ENCODE measurements at regions not wholly inside any gene's neighbourhood (a gene's known extent, or its start where the extent isn't known, plus 50 kb on each side); places are given as distances from the start of the nearest gene placed in this dataset.

- DNase-seq (ENCODE audit: low spot score) = no peak
- H3K9ac ChIP-seq (ENCODE audit: low read depth in 1 of 2, low read length in 2 of 2) = no peak overlapping the region
- no peaks in the 10 kb centered on the region for H3K27me3 ChIP-seq (ENCODE audit: control insufficient read depth in 4 of 4, insufficient read depth in 4 of 4, low read length in 3 of 4)
- H3K27ac ChIP-seq (ENCODE audit: low read depth in 1 of 2, low read length in 2 of 2) = no peak overlapping the region
- WGBS = 80% methylated on average over 1 of the region's 1 CpG
- H3K9me3 ChIP-seq (ENCODE audit: control insufficient read depth in 4 of 4, low read length in 3 of 4) = no peaks in the 10 kb centered on the region
- no peaks in the 10 kb centered on the region for H3K36me3 ChIP-seq (ENCODE audit: control insufficient read depth in 4 of 4, insufficient read depth in 3 of 4, low read depth in 1 of 4, low read length in 3 of 4)
- TF ChIP-seq RAD21 (IDR thresholded peaks at IDR 0.05) (no peak), YY1 (IDR thresholded peaks at IDR 0.05) (no peak), HNF4A (conservative IDR thresholded peaks at IDR 0.05) (no peak), GABPA (IDR thresholded peaks at IDR 0.05 in 1 of 2, conservative IDR thresholded peaks at IDR 0.05 in 1 of 2) (no peak), MAX (IDR thresholded peaks at IDR 0.05) (no peak), CTCF (IDR thresholded peaks at IDR 0.05; ENCODE audit: low read depth, low read length, missing input control) (no peak), TAF1 (conservative IDR thresholded peaks at IDR 0.05) (no peak), FOXA2 (IDR thresholded peaks at IDR 0.05) (no peak), NR2F2 (IDR thresholded peaks at IDR 0.05) (no peak)
- TF ChIP-seq, protein P1, sequence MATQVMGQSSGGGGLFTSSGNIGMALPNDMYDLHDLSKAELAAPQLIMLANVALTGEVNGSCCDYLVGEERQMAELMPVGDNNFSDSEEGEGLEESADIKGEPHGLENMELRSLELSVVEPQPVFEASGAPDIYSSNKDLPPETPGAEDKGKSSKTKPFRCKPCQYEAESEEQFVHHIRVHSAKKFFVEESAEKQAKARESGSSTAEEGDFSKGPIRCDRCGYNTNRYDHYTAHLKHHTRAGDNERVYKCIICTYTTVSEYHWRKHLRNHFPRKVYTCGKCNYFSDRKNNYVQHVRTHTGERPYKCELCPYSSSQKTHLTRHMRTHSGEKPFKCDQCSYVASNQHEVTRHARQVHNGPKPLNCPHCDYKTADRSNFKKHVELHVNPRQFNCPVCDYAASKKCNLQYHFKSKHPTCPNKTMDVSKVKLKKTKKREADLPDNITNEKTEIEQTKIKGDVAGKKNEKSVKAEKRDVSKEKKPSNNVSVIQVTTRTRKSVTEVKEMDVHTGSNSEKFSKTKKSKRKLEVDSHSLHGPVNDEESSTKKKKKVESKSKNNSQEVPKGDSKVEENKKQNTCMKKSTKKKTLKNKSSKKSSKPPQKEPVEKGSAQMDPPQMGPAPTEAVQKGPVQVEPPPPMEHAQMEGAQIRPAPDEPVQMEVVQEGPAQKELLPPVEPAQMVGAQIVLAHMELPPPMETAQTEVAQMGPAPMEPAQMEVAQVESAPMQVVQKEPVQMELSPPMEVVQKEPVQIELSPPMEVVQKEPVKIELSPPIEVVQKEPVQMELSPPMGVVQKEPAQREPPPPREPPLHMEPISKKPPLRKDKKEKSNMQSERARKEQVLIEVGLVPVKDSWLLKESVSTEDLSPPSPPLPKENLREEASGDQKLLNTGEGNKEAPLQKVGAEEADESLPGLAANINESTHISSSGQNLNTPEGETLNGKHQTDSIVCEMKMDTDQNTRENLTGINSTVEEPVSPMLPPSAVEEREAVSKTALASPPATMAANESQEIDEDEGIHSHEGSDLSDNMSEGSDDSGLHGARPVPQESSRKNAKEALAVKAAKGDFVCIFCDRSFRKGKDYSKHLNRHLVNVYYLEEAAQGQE (IDR thresholded peaks at IDR 0.05) = no peak
- H3K4me1 ChIP-seq (ENCODE audit: control insufficient read depth in 4 of 4, insufficient read depth in 4 of 4, low read length in 3 of 4) = no peaks in the 10 kb centered on the region
- no peak overlapping the region for H3K4me3 ChIP-seq (ENCODE audit: low read depth in 1 of 3, low read length in 3 of 3)
Observed at GRCh38 chr6:137759624-137760023, 107.4 kb upstream of the TNFAIP3 start.

DNA sequence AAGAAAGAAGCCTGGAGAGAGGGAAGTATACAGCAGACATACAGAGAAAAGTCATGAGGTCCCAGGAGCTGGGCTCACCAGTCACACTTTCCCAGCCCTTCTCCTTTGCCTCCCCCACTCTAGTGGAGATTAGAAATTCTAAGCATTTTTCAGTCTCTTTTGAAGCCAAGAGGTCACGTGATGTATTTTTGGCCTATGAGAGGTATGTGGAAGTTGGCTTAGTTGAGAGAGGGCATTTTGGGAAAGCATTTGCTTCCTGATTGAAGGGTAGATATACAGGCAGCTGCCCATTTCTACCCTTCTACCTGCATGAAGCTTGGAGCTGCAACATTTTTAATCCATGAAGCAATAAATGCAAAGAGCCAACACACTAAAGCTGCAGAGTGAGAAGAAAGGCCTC, 106.0 kb upstream of the TNFAIP3 start:
- H3K9ac ChIP-seq (ENCODE audit: low read depth in 1 of 2, low read length in 2 of 2) = no peak overlapping the region
- no peaks in the 10 kb centered on the region for H3K4me1 ChIP-seq (ENCODE audit: control insufficient read depth in 4 of 4, insufficient read depth in 4 of 4, low read length in 3 of 4)
- H3K27ac ChIP-seq (ENCODE audit: low read depth in 1 of 2, low read length in 2 of 2) = no peak overlapping the region
- H3K9me3 ChIP-seq (ENCODE audit: control insufficient read depth in 4 of 4, low read length in 3 of 4) = no peaks in the 10 kb centered on the region
- H3K4me3 ChIP-seq (ENCODE audit: low read depth in 1 of 3, low read length in 3 of 3) = no peak overlapping the region
- TF ChIP-seq EGR1 (IDR thresholded peaks at IDR 0.05; ENCODE audit: low read depth in 2 of 2) (no peak), MAX (IDR thresholded peaks at IDR 0.05) (no peak), JUND (IDR thresholded peaks at IDR 0.05) (no peak), FOXA2 (IDR thresholded peaks at IDR 0.05) (no peak), RAD21 (IDR thresholded peaks at IDR 0.05) (no peak), RXRA (IDR thresholded peaks at IDR 0.05) (no peak), GABPA (IDR thresholded peaks at IDR 0.05 in 1 of 2, conservative IDR thresholded peaks at IDR 0.05 in 1 of 2) (no peak), TAF1 (conservative IDR thresholded peaks at IDR 0.05) (no peak), HNF4G (IDR thresholded peaks at IDR 0.05) (no peak), YY1 (IDR thresholded peaks at IDR 0.05) (no peak), ATF3 (IDR thresholded peaks at IDR 0.05) (no peak), FOXA1 (IDR thresholded peaks at IDR 0.05) (no peak), NR2F2 (IDR thresholded peaks at IDR 0.05) (no peak), SP1 (IDR thresholded peaks at IDR 0.05) (no peak), CTCF (IDR thresholded peaks at IDR 0.05; ENCODE audit: low read depth, low read length, missing input control) (no peak), HNF4A (conservative IDR thresholded peaks at IDR 0.05) (no peak)
- TF ChIP-seq, protein P1 (IDR thresholded peaks at IDR 0.05) = no peak
- TF ChIP-seq, protein P2, sequence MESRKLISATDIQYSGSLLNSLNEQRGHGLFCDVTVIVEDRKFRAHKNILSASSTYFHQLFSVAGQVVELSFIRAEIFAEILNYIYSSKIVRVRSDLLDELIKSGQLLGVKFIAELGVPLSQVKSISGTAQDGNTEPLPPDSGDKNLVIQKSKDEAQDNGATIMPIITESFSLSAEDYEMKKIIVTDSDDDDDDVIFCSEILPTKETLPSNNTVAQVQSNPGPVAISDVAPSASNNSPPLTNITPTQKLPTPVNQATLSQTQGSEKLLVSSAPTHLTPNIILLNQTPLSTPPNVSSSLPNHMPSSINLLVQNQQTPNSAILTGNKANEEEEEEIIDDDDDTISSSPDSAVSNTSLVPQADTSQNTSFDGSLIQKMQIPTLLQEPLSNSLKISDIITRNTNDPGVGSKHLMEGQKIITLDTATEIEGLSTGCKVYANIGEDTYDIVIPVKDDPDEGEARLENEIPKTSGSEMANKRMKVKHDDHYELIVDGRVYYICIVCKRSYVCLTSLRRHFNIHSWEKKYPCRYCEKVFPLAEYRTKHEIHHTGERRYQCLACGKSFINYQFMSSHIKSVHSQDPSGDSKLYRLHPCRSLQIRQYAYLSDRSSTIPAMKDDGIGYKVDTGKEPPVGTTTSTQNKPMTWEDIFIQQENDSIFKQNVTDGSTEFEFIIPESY (IDR thresholded peaks at IDR 0.05) = no peak
- 83% methylated on average over 1 of the region's 1 CpG for WGBS
- no peaks in the 10 kb centered on the region for H3K27me3 ChIP-seq (ENCODE audit: control insufficient read depth in 4 of 4, insufficient read depth in 4 of 4, low read length in 3 of 4)
- DNase-seq (ENCODE audit: low spot score) = no peak
- no peaks in the 10 kb centered on the region for H3K36me3 ChIP-seq (ENCODE audit: control insufficient read depth in 4 of 4, insufficient read depth in 3 of 4, low read depth in 1 of 4, low read length in 3 of 4)
